ENCODE measurements at regions not wholly inside any gene's neighbourhood (a gene's known extent, or its start where the extent isn't known, plus 50 kb on each side); places are given as distances from the start of the nearest gene placed in this dataset.

DNA sequence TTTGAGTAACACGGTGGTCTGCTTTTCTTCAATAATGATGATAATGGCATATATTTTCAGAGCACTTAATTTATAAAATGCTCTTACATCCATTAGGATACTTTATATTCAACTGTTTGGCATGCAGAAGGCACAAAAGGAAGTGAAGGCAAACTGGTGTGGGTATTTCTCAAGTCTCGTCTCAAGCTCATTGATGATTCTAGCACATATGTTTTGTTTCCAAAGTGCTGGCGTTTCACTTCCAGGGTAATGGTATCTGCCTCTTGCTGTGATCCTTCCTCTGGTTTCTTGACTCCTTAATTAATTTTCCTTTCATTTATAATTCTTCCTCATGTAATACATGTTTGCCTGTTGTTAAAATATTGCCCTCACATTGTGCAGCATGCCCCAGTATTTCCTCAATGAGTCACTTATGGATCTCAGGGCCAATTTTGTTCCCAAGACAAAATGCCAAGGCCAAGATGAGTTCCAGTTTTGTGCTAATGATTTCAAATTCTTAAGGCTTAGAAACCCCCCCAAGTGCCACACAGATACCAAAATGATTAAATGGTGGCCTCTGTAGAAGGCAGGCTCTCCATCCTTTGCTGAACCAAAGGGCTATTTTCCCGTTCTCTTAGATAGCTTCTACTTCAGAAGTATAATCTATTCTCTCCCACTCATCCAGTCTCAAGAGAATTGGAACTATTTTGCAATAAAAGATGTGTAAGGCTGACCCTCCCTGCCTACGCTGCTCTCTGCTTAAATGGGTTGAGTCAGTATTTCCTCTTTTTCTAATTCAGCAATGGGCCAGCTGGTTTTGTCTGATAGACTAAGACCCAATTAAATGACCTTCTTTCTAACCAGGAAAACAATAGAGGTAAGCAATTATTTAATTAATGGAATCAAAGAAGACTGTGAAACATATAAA, 171.2 kb downstream of the ZNF365 start:
- CTCF ChIA-PET = no interaction called here
- H3K9me3 ChIP-seq = no peaks in the 10 kb centered on the region
- no peaks in the 10 kb centered on the region for H3K27me3 ChIP-seq (ENCODE audit: insufficient read depth)
- peak overlapping the region in 1 of 2 experiments; percentile 22; a peak in 1 of 4 replicates for H3K27ac ChIP-seq (ENCODE audit: low read depth in 2 of 2, low read length in 1 of 2)
- no peak overlapping the region for H2AFZ ChIP-seq (ENCODE audit: low read depth)
- H3K4me2 ChIP-seq = no peak overlapping the region
- H3K4me3 ChIP-seq (ENCODE audit: low read depth in 2 of 2, low read length in 1 of 2) = no peak overlapping the region
- DNase-seq = no peak
- TF ChIP-seq YY1 (IDR thresholded peaks at IDR 0.05; ENCODE audit: low read depth) (no peak), NRF1 (IDR thresholded peaks at IDR 0.05; ENCODE audit: low read depth, low read length) (no peak), TAF1 (IDR thresholded peaks at IDR 0.05; ENCODE audit: borderline replicate concordance, low read depth, low read length) (no peak), FOXJ3 (CRISPR knock-in tag; IDR thresholded peaks at IDR 0.05) (no peak), RAD21 (IDR thresholded peaks at IDR 0.05; ENCODE audit: low read length) (no peak), TCF12 (IDR thresholded peaks at IDR 0.05) (no peak), JUND (IDR thresholded peaks at IDR 0.05) (no peak), MXI1 (IDR thresholded peaks at IDR 0.05; ENCODE audit: low read depth, low read length) (no peak), CHD2 (IDR thresholded peaks at IDR 0.05; ENCODE audit: low read length, partially characterized antibody) (no peak), GABPA (IDR thresholded peaks at IDR 0.05; ENCODE audit: low read depth) (no peak), EP300 (IDR thresholded peaks at IDR 0.05; ENCODE audit: borderline replicate concordance in 1 of 2, low read depth in 1 of 2, low read length in 1 of 2) (no peak)
- TF ChIP-seq, protein P1, sequence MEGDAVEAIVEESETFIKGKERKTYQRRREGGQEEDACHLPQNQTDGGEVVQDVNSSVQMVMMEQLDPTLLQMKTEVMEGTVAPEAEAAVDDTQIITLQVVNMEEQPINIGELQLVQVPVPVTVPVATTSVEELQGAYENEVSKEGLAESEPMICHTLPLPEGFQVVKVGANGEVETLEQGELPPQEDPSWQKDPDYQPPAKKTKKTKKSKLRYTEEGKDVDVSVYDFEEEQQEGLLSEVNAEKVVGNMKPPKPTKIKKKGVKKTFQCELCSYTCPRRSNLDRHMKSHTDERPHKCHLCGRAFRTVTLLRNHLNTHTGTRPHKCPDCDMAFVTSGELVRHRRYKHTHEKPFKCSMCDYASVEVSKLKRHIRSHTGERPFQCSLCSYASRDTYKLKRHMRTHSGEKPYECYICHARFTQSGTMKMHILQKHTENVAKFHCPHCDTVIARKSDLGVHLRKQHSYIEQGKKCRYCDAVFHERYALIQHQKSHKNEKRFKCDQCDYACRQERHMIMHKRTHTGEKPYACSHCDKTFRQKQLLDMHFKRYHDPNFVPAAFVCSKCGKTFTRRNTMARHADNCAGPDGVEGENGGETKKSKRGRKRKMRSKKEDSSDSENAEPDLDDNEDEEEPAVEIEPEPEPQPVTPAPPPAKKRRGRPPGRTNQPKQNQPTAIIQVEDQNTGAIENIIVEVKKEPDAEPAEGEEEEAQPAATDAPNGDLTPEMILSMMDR (IDR thresholded peaks at IDR 0.05) = no peak
- TF ChIP-seq, protein P2, sequence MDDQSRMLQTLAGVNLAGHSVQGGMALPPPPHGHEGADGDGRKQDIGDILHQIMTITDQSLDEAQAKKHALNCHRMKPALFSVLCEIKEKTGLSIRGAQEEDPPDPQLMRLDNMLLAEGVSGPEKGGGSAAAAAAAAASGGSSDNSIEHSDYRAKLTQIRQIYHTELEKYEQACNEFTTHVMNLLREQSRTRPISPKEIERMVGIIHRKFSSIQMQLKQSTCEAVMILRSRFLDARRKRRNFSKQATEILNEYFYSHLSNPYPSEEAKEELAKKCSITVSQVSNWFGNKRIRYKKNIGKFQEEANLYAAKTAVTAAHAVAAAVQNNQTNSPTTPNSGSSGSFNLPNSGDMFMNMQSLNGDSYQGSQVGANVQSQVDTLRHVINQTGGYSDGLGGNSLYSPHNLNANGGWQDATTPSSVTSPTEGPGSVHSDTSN (IDR thresholded peaks at IDR 0.05) = no peak
- TF ChIP-seq, protein P3, sequence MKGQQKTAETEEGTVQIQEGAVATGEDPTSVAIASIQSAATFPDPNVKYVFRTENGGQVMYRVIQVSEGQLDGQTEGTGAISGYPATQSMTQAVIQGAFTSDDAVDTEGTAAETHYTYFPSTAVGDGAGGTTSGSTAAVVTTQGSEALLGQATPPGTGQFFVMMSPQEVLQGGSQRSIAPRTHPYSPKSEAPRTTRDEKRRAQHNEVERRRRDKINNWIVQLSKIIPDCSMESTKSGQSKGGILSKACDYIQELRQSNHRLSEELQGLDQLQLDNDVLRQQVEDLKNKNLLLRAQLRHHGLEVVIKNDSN (IDR thresholded peaks at IDR 0.05; ENCODE audit: borderline replicate concordance, low read depth) = no peak
- TF ChIP-seq, protein P4, sequence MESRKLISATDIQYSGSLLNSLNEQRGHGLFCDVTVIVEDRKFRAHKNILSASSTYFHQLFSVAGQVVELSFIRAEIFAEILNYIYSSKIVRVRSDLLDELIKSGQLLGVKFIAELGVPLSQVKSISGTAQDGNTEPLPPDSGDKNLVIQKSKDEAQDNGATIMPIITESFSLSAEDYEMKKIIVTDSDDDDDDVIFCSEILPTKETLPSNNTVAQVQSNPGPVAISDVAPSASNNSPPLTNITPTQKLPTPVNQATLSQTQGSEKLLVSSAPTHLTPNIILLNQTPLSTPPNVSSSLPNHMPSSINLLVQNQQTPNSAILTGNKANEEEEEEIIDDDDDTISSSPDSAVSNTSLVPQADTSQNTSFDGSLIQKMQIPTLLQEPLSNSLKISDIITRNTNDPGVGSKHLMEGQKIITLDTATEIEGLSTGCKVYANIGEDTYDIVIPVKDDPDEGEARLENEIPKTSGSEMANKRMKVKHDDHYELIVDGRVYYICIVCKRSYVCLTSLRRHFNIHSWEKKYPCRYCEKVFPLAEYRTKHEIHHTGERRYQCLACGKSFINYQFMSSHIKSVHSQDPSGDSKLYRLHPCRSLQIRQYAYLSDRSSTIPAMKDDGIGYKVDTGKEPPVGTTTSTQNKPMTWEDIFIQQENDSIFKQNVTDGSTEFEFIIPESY (IDR thresholded peaks at IDR 0.05; ENCODE audit: borderline replicate concordance, low read depth) = no peak
- H3K36me3 ChIP-seq (replicated peaks in 1 of 2; ENCODE audit: control insufficient read depth in 1 of 2, insufficient read depth in 2 of 2, low read length in 1 of 2) = no peaks in the 10 kb centered on the region
- no peaks in the 10 kb centered on the region for H4K20me1 ChIP-seq (ENCODE audit: insufficient read depth)
- no peaks in the 10 kb centered on the region for H3K4me1 ChIP-seq (ENCODE audit: control insufficient read depth in 1 of 2, insufficient read depth in 2 of 2, low read depth in 1 of 2, low read length in 1 of 2)
- H3K79me2 ChIP-seq (ENCODE audit: insufficient read depth) = no peaks in the 10 kb centered on the region
- POLR2A ChIA-PET = no interaction called here
- WGBS (ENCODE audit: low lambda C conversion rate) = 45% methylated on average over 5 of the region's 5 CpGs
- no peaks in the 10 kb centered on the region for H3F3A ChIP-seq (replicated peaks; ENCODE audit: insufficient read depth)
- H3K9me2 ChIP-seq = no peaks in the 10 kb centered on the region
- no peak overlapping the region for H3K9ac ChIP-seq

Data from SK-N-SH (cell line).